NCI-H748 treated with DMSO at 0.1 percent for 48 hours (cell line): ENCODE measurements at regions not wholly inside any gene's neighbourhood (a gene's known extent, or its start where the extent isn't known, plus 50 kb on each side); places are given as distances from the start of the nearest gene placed in this dataset.

ENCODE experiments used
- DNase-seq: peaks from one replicate; lab custom pipeline; 2025; lab: John Stamatoyannopoulos, UW

GRCh38 chr2:79453918-79454317 lies 58.9 kb upstream of the CTNNA2 start:
- DNase-seq, result no peak

GRCh38 chr2:79452651-79453050 lies 60.2 kb upstream of the CTNNA2 start:
- DNase-seq, result no peak

- DNase-seq, result no peak
Measured at GRCh38 chr2:79447463-79447862, 65.4 kb upstream of the CTNNA2 start.

GRCh38 chr2:79446313-79446712 lies 66.5 kb upstream of the CTNNA2 start:
- DNase-seq, result no peak

- peak; percentile 18 for DNase-seq
Measured at GRCh38 chr2:79437433-79438267, 75.2 kb upstream of the CTNNA2 start.

GRCh38 chr2:79434362-79434761 lies 78.5 kb upstream of the CTNNA2 start:
- DNase-seq, result no peak

GRCh38 chr2:79432731-79433146 lies 80.1 kb upstream of the CTNNA2 start:
- DNase-seq, result no peak

GRCh38 chr2:79428745-79429144 lies 84.1 kb upstream of the CTNNA2 start:
- DNase-seq, result peak; percentile 5

GRCh38 chr2:79414690-79415089 lies 98.2 kb upstream of the CTNNA2 start:
- no peak for DNase-seq

- DNase-seq, result no peak
Measured at GRCh38 chr2:79394485-79394859, 118.4 kb upstream of the CTNNA2 start.

- DNase-seq, result peak; percentile 84
Measured at GRCh38 chr2:79393806-79394484, 118.9 kb upstream of the CTNNA2 start.

GRCh38 chr2:79393107-79393685 lies 119.7 kb upstream of the CTNNA2 start:
- DNase-seq, result no peak

- no peak for DNase-seq
Measured at GRCh38 chr2:79389481-79389880, 123.4 kb upstream of the CTNNA2 start.

GRCh38 chr2:79388024-79388423 lies 124.8 kb upstream of the CTNNA2 start:
- no peak for DNase-seq

- DNase-seq, result no peak
Measured at GRCh38 chr2:79387431-79387830, 125.4 kb upstream of the CTNNA2 start.

- no peak for DNase-seq
Measured at GRCh38 chr2:79383681-79384080, 129.2 kb upstream of the CTNNA2 start.

- no peak for DNase-seq
Measured at GRCh38 chr2:79375817-79376216, 137.0 kb upstream of the CTNNA2 start.

- no peak for DNase-seq
Measured at GRCh38 chr2:79373358-79374130, 139.3 kb upstream of the CTNNA2 start.

- DNase-seq, result no peak
Measured at GRCh38 chr2:79370976-79371538, 141.8 kb upstream of the CTNNA2 start.

GRCh38 chr2:79369127-79369526 lies 143.7 kb upstream of the CTNNA2 start:
- DNase-seq, result no peak

- DNase-seq, result no peak
Measured at GRCh38 chr2:79368116-79368630, 144.7 kb upstream of the CTNNA2 start.

GRCh38 chr2:79359419-79359818 lies 153.4 kb upstream of the CTNNA2 start:
- DNase-seq, result no peak
